Endothelial cell of umbilical vein (primary cell): ENCODE measurements at regions not wholly inside any gene's neighbourhood (a gene's known extent, or its start where the extent isn't known, plus 50 kb on each side); places are given as distances from the start of the nearest gene placed in this dataset.

Source experiments
- BruUV-seq: library from RNA; stranded (reverse); fragments of 400-500 nt; replicated peaks from 2 replicates; lab custom pipeline; 2021; lab: Mats Ljungman, UMichigan
- CTCF ChIA-PET: fragments of 300-600, 350-600 bp; sonication (Branson Sonifier 250); formaldehyde crosslinking; loops from one replicate; lab custom pipeline; 2021; ENCODE audit warnings: antibody characterized with exemption, inconsistent platforms; lab: Charles Lee
- POLR2A ChIA-PET: fragments of 300-600, 350-600 bp; sonication (Branson Sonifier 250); formaldehyde crosslinking; loops from one replicate; lab custom pipeline; 2021; ENCODE audit warnings: antibody characterized with exemption, inconsistent platforms; lab: Charles Lee
- DNase-seq: peaks from one replicate; pipeline ENCODE4 v3.0.0-alpha.2; 2011; ENCODE audit warnings: low read depth, low spot score
- FAIRE-seq: peaks from 2 replicates; lab custom pipeline; 2011; peaks lifted over from hg19 to GRCh38; lab: Jason Lieb, UNC
- H2AFZ ChIP-seq: 2 replicates; pipeline ENCODE4 v1.6.0; 2012; ENCODE audit warnings: low read depth, low read length, control low read depth, inconsistent platforms
- H3K27ac ChIP-seq: 2 replicates; pipeline ENCODE4 v1.5.1; 2011; ENCODE audit warnings: low read depth, mild to moderate bottlenecking, control low read depth, low read length, moderate library complexity; ENCODE audit not compliant: insufficient read depth
- H3K27me3 ChIP-seq, 2 experiments: 2 replicates each; pipeline versions ENCODE4 v1.6.0 to v1.6.1; 2011; ENCODE audit warnings: low read length in 2 of 2, mixed read lengths in 1 of 2; ENCODE audit not compliant: control insufficient read depth in 2 of 2, insufficient read depth in 2 of 2
- H3K36me3 ChIP-seq, 2 experiments: 2 replicates in 1 of 2; 3 replicates in 1 of 2; pipeline ENCODE4 v1.5.1; 2011; ENCODE audit warnings: low read length in 2 of 2, mild to moderate bottlenecking in 1 of 2, moderate library complexity in 1 of 2; ENCODE audit not compliant: control insufficient read depth in 2 of 2, insufficient read depth in 2 of 2; ENCODE audit errors: extremely low read depth in 1 of 2
- H3K4me1 ChIP-seq: 3 replicates; pipeline ENCODE4 v1.5.1; 2011; ENCODE audit warnings: mild to moderate bottlenecking, low read length; ENCODE audit not compliant: control insufficient read depth, insufficient read depth; ENCODE audit errors: extremely low read depth
- H3K4me2 ChIP-seq: 2 replicates; pipeline ENCODE4 v1.6.1; 2011; ENCODE audit warnings: low read length, control low read depth, mixed read lengths; ENCODE audit not compliant: insufficient read depth
- H3K4me3 ChIP-seq, 3 experiments: fragments of 200-600 bp in 1 of 3; sonication (generic), shearing (Covaris generic) in 1 of 3; replicated peaks in 1 of 3; 2 replicates each; pipeline ENCODE4 v1.5.1; 2011 to 2016; ENCODE audit warnings: control low read depth in 3 of 3, low read length in 3 of 3, mild to moderate bottlenecking in 2 of 3, inconsistent platforms in 1 of 3, low read depth in 1 of 3, moderate library complexity in 1 of 3; ENCODE audit not compliant: insufficient read depth in 1 of 3
- H3K79me2 ChIP-seq: 2 replicates; pipeline ENCODE4 v1.6.0; 2012; ENCODE audit warnings: low read length, inconsistent platforms; ENCODE audit not compliant: control insufficient read depth, insufficient read depth
- H3K9ac ChIP-seq: replicated peaks from 2 replicates; pipeline ENCODE3; 2011; ENCODE audit warnings: low read length, control low read depth; ENCODE audit not compliant: insufficient read depth; ENCODE audit errors: extremely low read depth
- H3K9me1 ChIP-seq: replicated peaks from 3 replicates; pipeline ENCODE4 v1.6.0; 2011; ENCODE audit warnings: mild to moderate bottlenecking, low read length; ENCODE audit not compliant: control insufficient read depth, insufficient read depth; ENCODE audit errors: extremely low read depth
- H3K9me3 ChIP-seq: replicated peaks from 2 replicates; pipeline ENCODE4 v1.5.1; 2012; ENCODE audit warnings: low read length, inconsistent platforms; ENCODE audit not compliant: control insufficient read depth, insufficient read depth
- H4K20me1 ChIP-seq: replicated peaks from 2 replicates; pipeline ENCODE3; 2011; ENCODE audit warnings: mild to moderate bottlenecking, low read length; ENCODE audit not compliant: control insufficient read depth, insufficient read depth; ENCODE audit errors: extremely low read depth
- EZH2 ChIP-seq: IDR thresholded peaks from 2 replicates; pipeline ENCODE4 v1.6.1; 2012; ENCODE audit warnings: borderline replicate concordance, low read depth, mild to moderate bottlenecking, moderate library complexity, low read length, inconsistent platforms; ENCODE audit not compliant: severe bottlenecking
- FOS ChIP-seq: IDR thresholded peaks from 2 replicates; pipeline ENCODE4 v1.6.1; 2011; ENCODE audit warnings: mild to moderate bottlenecking, low read length, moderate library complexity, borderline replicate concordance; ENCODE audit not compliant: insufficient read depth
- GATA2 ChIP-seq: IDR thresholded peaks from 2 replicates; pipeline ENCODE4 v1.7.0; 2011; ENCODE audit warnings: low read depth, mild to moderate bottlenecking, moderate library complexity, mixed read lengths, low read length; ENCODE audit not compliant: insufficient read length, insufficient read depth
- JUN ChIP-seq: IDR thresholded peaks from 2 replicates; pipeline ENCODE4 v1.6.1; 2011; ENCODE audit warnings: borderline replicate concordance, low read depth; ENCODE audit not compliant: insufficient read length, insufficient read depth
- MYC ChIP-seq: IDR thresholded peaks from one replicate; pipeline ENCODE4 v1.6.1; 2011; ENCODE audit warnings: mild to moderate bottlenecking, low read depth, low read length
- POLR2A ChIP-seq: IDR thresholded peaks from 2 replicates; pipeline ENCODE4 v1.6.1; 2012; ENCODE audit warnings: low read depth, mild to moderate bottlenecking, control low read depth, low read length
- POLR2AphosphoS5 ChIP-seq: IDR thresholded peaks from 2 replicates; pipeline ENCODE4 v1.6.1; 2012; ENCODE audit warnings: low read depth, mild to moderate bottlenecking, control low read depth, low read length, moderate library complexity; ENCODE audit not compliant: insufficient read depth
- dilution Hi-C: fragments of 300-500 bp; cut with MboI; formaldehyde crosslinking; loops from one replicate; pipeline ENCODE4 v1.15.0; 2019; ENCODE audit warnings: low sequenced_read_pairs; ENCODE audit not compliant: extremely low pct_ligation_motif_present
- intact Hi-C: fragments of 100-400 bp; cut with micrococcal nuclease; formaldehyde crosslinking; loops from one replicate; pipeline ENCODE4 v1.10.0; 2022
- TF ChIP-seq, protein P1 (sequence below): IDR thresholded peaks from 2 replicates; pipeline ENCODE4 v1.6.1; 2011; ENCODE audit not compliant: insufficient read depth, insufficient read length
- TF ChIP-seq, protein P2 (sequence below), 2 donors: IDR thresholded peaks; 1 replicate in 1 of 2; 2 replicates in 1 of 2; pipeline ENCODE4 v1.5.1; 2011; ENCODE audit warnings: low read length in 2 of 2, mild to moderate bottlenecking in 2 of 2, moderate library complexity in 2 of 2, control low read depth in 1 of 2, inconsistent platforms in 1 of 2, low read depth in 1 of 2; ENCODE audit not compliant: insufficient read depth in 1 of 2; ENCODE audit errors: extremely low read depth in 1 of 2

DNA sequence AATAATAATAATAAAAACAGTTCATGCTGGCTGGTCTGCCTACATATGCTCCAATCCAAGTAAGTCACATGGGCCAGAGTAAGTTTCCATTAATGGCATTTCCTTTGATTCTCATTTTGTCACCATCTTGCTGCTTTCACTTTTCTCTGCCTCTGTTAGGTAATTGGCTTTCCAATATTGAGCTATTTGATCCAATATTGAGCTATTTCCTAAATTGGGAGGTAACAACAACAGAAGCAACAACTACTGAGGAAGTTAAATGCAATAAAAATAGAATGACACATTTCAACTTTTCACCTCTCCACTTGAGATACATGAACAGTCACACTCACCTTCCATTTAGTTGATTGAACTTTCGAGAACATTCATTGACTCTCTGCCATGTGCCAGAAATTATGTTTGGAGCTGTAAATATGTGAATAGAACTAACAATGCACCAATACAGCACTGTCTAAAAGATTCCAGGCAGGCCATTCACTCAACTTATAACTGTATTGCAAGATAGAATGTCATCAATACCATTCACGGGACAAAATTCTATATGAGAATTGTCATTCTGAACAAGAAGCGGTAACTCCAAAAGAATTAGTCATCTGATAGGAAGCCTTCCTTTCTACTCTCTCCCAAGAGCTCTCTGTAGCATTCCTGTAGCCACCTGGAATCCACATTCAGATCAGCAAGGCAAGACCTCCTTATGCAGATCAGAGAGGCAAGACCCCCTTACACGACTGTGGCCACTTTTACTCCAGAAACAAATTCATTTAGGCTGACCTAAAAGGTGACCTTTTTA lies 136.4 kb downstream of the PHLDA1 start:
- intact Hi-C loops = no loop called here
- Histone ChIP-seq H4K20me1 (no peaks in the 10 kb centered on the region), H3K4me1 (peaks cover 7% of the 10 kb centered on the region), H3K4me2 (peak overlapping the region; percentile 15), H3K9ac (no peak overlapping the region), H3K4me3 (no peak overlapping the region), H3K27me3 (no peaks in the 10 kb centered on the region), H3K27ac (no peak overlapping the region), H3K9me1 (no peaks in the 10 kb centered on the region), H3K9me3 (no peaks in the 10 kb centered on the region), H2AFZ (no peak overlapping the region), H3K36me3 (no peaks in the 10 kb centered on the region), H3K79me2 (no peaks in the 10 kb centered on the region)
- dilution Hi-C loops = no loop called here
- no peak for FAIRE-seq
- TF ChIP-seq, protein P1, sequence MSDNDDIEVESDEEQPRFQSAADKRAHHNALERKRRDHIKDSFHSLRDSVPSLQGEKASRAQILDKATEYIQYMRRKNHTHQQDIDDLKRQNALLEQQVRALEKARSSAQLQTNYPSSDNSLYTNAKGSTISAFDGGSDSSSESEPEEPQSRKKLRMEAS = no peak
- TF ChIP-seq POLR2AphosphoS5 (no peak), JUN (no peak), GATA2 (no peak), POLR2A (no peak), MYC (no peak), FOS (no peak), EZH2 (no peak)
- TF ChIP-seq, protein P2, sequence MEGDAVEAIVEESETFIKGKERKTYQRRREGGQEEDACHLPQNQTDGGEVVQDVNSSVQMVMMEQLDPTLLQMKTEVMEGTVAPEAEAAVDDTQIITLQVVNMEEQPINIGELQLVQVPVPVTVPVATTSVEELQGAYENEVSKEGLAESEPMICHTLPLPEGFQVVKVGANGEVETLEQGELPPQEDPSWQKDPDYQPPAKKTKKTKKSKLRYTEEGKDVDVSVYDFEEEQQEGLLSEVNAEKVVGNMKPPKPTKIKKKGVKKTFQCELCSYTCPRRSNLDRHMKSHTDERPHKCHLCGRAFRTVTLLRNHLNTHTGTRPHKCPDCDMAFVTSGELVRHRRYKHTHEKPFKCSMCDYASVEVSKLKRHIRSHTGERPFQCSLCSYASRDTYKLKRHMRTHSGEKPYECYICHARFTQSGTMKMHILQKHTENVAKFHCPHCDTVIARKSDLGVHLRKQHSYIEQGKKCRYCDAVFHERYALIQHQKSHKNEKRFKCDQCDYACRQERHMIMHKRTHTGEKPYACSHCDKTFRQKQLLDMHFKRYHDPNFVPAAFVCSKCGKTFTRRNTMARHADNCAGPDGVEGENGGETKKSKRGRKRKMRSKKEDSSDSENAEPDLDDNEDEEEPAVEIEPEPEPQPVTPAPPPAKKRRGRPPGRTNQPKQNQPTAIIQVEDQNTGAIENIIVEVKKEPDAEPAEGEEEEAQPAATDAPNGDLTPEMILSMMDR (IDR thresholded peaks at IDR 0.05; ENCODE audit: extremely low read depth in 1 of 2, insufficient read depth in 1 of 2, low read depth in 1 of 2, low read length in 2 of 2) = no peak
- POLR2A ChIA-PET = no interaction called here
- CTCF ChIA-PET = interaction anchor here (0.6 to 1.2 kb wide), 2 partner anchors 9 to 243 kb away, joined by 3 to 4 read pairs; no protein-coding TSS in a partner anchor
- BruUV-seq = no TSS peak
- peak; percentile 20 for DNase-seq
